Inflammatory macrophage (primary cell): ENCODE measurements at regions not wholly inside any gene's neighbourhood (a gene's known extent, or its start where the extent isn't known, plus 50 kb on each side); places are given as distances from the start of the nearest gene placed in this dataset.
"Not testable (repeated sequence)": the region's sequence is repeated elsewhere in the genome, so short reads cannot be mapped to it uniquely, and the experiment has no call there.

Experiments
- DNase-seq, 2 donors: peaks; one replicate each; pipeline ENCODE4 v3.0.0-alpha.2; 2020 to 2022

DNA sequence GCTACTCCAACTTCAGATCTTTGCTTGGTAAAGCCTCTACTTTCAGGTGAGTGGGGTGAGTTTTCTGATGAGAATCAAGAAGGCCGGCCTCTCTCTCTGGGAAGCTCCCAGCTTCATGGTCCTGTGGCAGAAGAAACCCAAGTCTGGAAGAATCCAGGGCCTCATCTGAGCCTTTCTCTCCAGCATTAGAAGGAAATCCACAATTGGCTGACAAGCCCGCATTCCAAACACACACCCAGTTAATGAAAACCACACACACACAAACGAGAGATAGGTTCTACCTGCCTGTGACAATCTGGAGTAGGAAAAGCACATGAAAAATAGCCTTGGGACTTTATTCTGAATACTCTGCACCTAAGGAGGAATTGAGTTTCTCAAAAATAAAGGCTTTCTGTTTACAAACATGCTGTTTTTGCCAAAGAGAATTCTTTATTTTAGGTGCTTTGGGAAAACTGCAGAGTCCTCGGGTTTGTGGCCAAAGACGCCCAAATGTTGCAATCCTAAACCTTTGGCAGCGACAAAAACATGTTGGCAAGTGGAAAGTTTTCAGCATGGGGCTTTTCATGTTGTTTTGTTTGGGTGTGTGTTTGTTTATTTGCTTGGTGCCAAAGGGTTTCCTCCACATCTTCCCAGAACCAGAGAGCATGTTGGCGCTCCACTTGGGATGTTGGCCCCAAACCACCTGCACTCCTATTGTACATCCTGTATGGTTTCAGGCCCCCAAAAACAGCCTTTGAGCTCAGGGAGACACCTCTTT is 216.2 kb downstream of the SETD4 start:
- DNase-seq = no peak

DNA sequence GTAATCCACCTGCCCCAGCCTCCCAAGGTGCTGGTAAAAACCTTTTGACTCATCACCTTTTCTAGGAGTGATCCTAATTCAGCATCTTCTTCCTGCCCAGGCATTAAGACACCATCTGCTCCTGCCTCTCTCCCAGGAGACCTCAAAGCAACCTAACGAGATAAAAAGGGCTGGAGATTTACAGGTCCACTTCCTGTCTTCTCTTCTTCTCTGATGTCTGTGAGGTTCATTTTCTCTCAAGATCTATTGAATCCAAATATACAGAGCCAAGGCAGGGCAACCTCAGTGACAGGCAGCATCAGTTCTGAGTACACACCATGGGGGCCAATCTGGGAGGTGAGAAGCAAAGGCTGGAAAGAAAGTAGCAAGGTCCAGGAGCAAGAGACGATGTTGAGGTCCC is 219.4 kb downstream of the SETD4 start:
- no peak for DNase-seq

- DNase-seq = peak; percentile 76 to 83
These were observed 220.0 kb downstream of the SETD4 start for GRCh38 chr21:35840197-35840799.

GRCh38 chr21:35838987-35839763 is 221.2 kb downstream of the SETD4 start:
- peak; percentile 13 to 63 for DNase-seq

- DNase-seq = no peak
These were observed 222.0 kb downstream of the SETD4 start for GRCh38 chr21:35838350-35838749.

DNA sequence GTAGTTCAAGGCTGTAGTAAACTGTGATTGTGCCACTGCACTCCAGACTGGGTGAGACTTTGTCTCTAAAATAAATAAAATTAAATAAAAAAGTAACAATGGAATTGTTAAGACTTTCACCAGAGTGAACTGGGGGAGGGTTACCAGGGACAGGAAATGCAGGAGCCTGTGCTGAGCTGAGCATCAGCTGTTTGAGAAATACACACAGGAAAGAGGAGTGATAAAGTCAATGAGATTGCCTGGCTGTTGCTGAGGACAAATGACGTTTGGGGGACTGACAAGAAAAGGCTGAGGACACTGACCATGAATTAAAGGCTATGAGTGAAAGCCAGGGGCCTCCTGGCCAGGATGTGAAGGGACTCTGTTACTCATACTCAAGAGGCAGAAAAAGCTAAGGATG is 226.3 kb downstream of the SETD4 start:
- DNase-seq = no peak

- DNase-seq = no peak
These were observed 226.9 kb downstream of the SETD4 start for GRCh38 chr21:35833388-35833787.

DNA sequence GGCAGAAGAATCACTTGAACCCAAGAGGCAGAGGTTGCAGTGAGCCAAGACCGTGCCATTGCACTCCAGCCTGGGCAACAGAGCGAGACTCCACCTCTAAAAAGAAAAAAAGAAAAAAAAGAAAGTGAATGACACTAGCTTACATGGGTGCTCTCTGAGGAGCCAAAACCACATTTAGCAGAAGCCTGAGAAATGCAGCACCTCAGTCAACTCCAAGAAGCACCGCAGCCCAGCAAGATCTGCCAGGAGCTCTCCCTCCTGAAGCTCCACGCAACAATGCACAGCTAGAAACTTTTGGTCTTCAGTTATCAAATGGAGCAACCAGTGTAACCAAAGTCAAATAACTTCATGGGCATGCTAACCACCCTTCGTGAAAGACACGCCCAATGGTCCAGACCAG is 229.1 kb downstream of the SETD4 start:
- DNase-seq = no peak

DNA sequence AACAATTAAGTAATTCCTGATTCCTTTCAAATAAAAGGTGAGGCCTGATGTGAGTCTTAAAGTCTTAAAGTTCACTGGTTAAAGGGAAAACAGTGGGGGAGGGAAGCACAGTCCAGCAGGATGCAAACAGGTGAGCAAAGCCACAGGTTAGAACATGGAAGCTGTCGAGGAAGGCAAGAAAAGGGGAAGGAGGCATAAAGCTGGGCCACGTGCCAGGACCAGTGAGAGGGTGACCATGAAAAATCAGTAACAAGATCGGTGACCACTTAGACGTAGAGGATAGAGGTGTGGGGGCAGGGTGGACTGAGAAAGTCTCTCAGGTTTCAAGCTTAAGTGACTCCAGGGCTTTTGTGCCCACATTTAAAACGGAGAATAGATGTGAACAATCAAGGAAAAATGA is 231.3 kb downstream of the SETD4 start:
- no peak for DNase-seq

- DNase-seq = no peak
These were observed 232.2 kb downstream of the SETD4 start for GRCh38 chr21:35828161-35828560.

DNA sequence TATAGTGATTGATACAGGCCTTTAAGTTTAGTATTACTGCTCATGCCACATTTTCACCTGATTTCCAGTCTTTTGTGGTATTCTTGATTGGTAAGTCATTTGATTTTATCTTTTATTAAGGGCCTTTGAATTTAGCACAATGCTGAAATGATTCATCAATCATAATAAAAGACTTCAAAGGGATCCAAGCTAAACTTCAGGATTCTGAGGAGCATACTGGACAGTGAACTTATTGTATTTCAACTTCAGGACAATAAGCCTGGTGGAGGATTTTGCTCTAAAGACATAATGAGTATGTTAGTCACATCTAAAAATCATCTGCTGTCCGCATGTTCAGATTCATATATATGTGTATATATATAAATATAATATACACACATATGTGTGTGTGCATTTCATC is 233.3 kb downstream of the SETD4 start:
- no peak for DNase-seq

- DNase-seq = no peak
These were observed 234.7 kb downstream of the SETD4 start for GRCh38 chr21:35825370-35826353.

DNA sequence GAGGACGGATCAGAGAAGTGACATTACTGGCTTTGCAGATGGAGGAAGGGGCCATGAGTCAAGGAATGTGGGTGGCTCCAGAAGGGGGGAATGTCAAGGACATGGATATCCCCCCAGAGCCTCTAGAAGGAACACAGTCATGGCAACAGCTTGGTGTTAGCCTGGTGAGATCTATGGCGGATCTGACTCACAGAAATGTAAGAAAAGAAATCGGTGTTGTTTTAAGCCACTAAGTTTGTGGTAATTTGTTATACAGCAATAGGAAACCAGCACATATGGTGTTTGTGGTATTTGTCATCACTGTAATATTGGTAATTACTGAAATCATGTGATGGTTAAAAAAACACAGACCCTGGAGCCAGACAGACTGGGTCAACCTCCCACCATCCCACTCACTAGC is 236.2 kb downstream of the SETD4 start:
- no peak for DNase-seq

DNA sequence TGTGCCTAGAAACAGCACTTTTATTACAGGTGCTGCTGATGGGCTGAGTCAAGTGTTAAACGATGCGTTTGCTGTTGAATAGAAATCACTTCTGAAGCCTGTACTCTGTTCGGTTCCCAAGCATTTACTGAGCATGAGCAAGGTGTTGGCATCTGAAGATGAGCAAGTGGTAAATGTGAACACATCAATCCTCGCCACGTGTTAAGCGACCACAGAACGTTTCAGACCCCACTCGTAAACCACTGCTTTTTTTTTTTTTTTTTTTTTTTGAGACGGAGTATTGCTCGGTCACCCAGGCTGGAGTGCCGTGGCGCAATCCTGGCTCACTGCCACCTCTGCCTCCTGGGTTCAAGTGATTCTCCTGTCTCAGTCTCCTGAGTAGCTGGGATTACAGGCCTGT is 241.2 kb downstream of the SETD4 start:
- DNase-seq = no peak

DNA sequence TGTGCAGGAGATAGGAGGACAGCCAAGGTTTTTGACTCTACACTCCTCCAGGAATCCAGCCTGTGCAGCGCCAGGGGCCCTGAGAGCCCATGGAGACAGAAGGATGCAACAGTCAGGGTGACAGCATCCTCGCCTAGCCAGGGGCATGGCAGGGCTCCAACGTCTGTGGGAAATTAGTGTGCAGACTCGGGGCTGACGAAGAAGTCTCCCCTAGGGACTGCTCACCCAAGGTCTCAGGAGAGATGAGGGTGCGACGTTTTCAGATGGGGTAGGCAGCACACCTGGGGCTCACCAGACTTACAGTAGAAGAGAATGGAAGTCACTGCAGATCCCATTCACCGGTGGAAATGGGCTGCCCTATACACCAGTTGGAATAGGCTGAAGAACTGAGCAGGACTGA is 241.7 kb downstream of the SETD4 start:
- no peak for DNase-seq

DNA sequence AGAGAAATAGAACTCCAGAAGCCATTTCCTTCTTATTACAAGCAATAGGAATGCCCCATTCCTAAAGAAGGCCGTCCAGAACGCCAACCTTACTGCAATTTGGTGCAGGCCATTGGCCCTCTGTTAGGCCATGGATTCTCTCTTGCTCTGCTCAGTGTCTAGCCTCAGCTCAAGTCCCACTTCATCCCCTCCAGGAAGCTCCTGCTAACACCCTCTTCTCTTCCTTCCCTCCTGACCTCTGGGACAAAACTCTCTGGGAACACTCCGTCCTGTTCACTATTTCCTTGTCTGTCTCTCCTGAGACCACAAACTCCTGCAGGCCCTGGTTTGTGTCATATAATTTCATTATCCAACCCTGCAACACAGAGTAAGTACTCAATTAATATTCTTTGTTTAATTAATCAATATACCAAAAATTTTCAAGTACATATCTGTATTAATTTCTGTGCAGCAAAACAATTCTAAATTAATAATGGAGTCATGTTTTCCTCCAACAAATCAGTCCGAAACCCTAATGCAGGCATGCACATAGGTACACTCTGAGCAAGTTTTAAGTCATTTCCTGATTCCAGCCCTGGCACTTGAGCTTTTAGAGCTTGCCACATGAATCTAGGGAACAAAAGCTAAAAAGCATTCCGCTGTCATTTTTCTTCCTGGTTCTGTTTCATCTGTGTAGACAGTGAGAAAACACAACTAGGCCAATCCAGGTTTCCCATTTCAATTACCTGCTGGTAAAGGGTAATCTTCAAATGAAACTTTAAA is 245.3 kb downstream of the SETD4 start:
- no peak for DNase-seq

DNA sequence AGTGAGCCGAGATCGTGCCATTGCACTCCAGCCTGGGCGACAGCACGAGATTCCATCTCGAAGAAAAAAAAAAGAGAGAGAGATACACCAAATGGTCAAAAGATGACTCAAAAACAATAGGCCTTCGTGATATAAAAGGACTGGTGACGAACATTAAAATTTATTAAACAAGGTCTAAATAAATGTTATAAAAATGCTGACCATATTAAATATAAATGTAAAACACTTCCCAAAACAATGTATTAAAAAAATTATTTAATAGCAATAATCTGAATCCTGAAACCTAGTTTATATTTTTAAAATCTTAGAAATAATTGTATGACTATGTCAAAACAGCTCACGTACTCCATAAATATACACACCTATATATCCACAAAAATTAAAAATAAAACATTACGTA is 247.6 kb downstream of the SETD4 start:
- no peak for DNase-seq

DNA sequence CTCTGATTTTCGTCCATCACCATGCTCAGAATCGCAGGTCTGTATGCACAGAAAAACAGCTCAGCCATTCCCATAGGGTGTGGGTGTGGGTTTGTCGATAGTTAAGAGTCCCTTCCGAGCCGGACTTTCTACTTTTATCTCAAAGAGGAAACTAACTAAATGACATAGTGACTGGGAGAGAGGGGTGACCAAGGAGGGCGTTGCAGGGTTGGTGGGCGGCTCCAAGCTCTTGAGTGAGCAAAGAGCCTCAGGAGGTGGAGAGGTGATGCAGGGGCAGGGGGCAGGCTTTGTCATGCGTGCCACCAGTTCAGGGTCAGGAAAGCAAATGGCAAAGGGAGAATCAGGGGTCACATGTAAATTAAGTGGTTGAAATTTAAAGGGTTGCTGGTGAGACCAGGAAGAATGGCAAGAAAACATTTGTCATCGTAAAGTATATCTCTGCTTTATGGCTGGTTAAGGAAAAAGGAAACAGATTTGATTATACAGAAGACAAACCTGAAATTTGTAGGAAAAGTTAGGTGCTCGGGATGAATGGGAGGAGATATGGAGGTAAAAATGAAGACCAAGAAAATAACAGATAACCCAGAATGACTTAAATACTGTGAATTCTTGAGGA is 249.0 kb downstream of the SETD4 start:
- no peak for DNase-seq

- no peak for DNase-seq
These were observed 249.8 kb downstream of the SETD4 start for GRCh38 chr21:35810431-35810970.

GRCh38 chr21:35801391-35801790 is 258.9 kb downstream of the SETD4 start:
- DNase-seq = no peak

DNA sequence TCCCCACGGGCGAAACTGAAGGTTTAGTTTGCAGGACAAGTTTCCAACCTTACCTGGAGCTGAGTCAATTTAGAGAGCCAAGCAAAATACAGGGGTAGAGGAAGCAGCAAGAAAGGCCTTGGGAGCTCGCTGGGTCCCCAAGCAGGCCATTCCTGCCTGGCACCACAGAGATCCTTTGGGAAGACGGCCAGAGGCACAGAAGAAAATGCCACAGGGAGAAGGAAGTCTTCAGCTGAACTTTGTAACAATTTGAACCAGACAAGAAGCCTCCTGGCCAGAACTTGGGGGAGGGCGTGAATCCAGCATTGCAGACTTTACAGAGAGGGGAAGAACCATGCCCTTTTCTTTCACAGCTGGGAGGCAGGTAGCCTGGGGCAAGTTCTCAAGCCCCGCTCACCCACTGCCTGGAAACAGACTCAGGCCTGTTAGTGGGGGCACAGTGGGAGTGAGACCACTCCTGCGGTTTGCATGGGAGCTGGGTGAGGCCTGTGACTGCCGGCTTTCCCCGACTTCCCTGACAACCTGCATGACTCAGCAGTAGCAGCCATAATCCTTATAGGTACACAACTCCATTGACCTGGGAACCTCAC is 259.4 kb downstream of the SETD4 start:
- not testable (repeated sequence) for DNase-seq
